ENCODE measurements at regions not wholly inside any gene's neighbourhood (a gene's known extent, or its start where the extent isn't known, plus 50 kb on each side); places are given as distances from the start of the nearest gene placed in this dataset.
"Not testable (repeated sequence)": the region's sequence is repeated elsewhere in the genome, so short reads cannot be mapped to it uniquely, and the experiment has no call there.

- peak; percentile 88 for DNase-seq
These were observed 115.6 kb upstream of the METAP2 start for GRCh38 chr12:95358111-95359083.

DNA sequence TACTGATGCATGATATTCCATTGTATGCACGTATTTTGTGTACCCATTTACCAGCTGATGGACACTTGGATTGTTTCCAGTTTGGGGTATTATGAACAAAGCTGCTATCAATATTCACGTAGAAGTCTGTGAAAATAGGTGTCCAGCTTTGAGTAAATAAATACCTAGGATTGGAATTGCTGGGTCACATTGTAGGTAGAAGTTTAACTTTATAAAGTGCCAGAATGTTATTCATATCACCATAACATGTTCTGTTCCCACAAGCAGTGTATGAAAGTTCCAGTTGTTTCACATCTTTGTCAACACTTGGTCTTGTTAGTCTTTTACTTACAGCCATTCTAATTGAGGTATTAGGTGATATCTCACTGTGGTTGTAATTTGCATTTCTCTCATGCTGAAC is 108.0 kb upstream of the METAP2 start:
- DNase-seq = no peak

DNA sequence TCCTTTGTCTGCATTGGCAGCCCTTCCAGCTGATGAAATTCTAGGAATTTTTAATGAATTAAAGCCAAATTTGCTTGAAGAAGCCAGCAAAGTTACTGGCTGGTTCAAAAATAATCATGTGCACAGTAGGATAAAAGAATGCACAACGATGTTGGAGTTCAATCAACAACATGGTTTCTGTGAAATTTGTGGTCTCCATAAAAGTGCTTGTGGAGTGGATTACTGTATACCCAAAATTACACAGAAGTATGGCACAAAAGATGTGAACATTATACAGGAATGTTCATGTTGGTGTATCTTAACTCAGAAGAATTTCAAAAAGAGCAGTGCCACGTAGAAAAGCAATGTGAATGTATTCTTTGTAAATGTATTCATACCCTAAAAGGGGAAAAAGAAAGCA is 105.0 kb upstream of the METAP2 start:
- no peak for DNase-seq

DNA sequence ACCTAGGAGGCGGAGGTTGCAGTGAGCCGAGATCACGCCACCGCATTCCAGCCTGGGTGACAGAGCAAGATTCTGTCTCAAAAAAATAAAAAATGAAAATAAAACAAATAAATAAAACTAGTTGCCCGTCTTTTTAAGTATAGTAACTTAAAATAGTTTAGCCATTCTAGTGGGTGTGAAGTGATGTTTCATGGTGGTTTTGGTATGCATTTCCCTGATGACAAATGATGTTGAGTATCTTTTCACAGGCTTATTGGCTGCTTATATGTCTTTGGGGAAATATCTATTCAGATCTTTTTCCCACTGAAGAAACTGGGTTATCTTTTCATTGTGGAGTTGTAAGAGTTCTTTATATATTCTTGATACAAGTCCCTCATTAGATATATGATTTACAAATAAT is 102.4 kb upstream of the METAP2 start:
- DNase-seq = no peak

DNA sequence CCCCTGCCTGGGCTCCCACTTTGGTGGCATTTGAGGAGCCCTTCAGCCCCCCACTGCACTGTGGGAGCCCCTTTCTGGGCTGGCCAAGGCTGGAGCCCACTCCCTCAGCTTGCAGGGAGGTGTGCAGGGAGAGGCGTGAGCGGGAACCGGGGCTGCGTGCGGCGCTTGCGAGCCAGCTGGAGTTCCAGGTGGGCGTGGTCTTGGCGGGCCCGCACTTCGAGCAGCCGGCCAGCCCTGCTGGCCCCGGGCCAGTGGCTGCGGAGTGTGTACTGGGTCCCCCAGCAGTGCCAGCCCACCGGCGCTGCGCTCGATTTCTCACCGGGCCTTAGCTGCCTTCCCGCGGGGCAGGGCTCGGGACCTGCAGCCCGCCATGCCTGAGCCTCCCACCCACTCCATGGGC is 94.5 kb upstream of the METAP2 start:
- DNase-seq = not testable (repeated sequence)

DNA sequence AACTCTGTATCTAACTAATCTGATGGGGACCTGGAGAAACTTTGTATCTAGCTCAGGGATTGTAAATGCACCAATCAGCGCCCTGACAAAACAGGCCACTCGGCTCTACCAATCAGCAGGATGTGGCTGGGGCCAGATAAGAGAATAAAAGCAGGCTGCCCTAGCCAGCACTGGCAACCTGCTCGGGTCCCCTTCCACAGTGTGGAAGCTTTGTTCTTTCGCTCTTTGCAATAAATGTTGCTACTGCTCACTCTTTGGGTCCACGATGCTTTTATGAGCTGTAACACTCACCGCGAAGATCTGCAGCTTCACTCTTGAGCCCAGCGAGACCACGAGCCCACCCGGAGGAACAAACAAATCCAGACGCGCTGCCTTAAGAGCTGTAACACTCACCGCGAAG is 93.6 kb upstream of the METAP2 start:
- DNase-seq = not testable (repeated sequence)

DNA sequence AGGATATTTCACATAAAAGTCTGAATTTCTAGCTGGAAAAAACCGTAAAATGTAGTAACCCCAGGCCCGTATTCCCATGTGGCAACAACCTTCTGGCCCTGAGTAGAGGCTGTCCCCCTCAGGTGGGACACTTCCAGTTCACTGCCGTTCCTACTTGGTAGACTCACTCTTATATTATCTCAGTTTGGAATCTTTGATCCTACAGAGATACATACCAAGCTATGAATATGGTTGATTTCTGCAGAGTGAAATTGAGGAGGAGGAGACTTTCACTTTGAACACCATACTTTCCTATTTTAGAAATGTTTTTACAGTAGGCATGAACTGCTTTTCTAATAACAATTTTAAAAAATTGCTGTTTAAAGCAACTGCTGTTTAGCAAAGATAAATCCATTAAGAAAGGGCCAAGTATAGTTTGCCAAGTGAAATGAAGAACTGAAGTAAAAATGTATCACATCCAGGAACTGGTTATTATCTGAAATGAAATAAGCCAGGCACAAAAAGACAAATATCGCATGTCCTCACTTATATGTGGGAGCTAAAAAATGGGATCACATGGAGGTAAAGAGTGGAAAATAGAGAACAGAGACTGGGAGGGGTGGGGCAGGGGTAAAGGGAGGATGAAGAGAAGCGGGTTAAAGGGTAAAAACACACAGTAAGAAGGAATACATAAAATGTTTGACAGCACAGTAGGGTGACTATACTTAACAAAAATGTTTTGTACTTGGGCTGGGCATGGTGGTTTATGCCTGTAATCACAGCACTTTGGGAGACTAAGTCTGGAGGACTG is 92.8 kb upstream of the METAP2 start:
- no peak for DNase-seq

GRCh38 chr12:95383920-95384319 is 90.0 kb upstream of the METAP2 start:
- not testable (repeated sequence) for DNase-seq

DNA sequence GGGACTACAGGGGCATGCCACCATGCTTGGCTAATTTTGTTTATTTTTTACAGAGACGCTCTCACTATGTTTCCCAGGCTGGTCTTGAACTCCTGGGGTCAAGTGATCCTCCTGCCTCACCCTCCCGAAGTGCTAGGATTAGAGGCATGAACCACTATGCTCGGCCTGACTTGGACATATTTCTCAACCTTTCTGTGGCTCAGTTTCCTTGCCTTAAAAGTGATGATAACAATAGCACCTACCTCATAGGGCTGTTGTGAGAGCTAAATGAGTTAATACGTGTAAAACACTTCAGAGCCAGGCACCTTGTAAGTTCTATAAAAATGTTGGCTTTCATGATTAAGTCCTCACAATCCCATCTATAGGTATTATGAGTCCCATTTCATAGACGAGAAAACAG is 89.2 kb upstream of the METAP2 start:
- no peak for DNase-seq

GRCh38 chr12:95385246-95386035 is 88.5 kb upstream of the METAP2 start:
- DNase-seq = no peak

DNA sequence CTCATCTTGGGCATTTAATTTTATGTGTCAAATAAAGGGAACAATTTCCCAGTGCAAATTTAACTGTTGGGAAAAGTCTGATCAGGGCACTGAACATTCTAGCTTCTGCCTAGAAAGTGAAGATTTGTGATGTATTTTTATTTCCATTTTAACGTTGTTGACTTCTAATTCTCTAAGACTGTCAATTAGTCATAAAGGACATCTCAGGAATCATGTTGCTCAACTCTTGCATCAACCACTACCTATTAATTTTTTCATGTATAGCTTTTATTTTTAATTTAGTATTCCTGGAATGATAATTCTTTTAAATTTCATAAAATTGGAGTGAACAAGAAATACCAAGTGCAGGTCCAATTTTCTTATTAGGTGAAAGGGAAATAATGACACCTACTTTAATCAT is 87.9 kb upstream of the METAP2 start:
- DNase-seq = no peak

DNA sequence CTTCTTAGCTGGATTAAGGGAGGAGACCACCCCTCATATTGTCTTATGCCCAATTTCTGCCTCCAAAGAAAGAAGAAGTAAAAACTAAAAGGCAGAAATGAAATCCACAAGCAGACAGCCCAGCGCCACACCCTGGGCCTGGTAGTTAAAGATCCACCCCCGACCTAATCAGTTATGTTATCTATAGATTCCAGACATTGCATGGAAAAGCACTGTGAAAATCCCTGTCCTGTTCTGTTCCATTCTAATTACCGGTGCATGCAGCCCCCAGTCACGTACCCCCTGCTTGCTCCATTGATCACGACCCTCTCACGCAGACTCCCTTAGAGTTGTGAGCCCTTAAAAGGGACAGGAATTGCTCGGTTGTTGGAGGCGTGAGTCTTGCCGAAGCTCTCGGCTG is 85.7 kb upstream of the METAP2 start:
- not testable (repeated sequence) for DNase-seq

GRCh38 chr12:95390192-95390591 is 83.8 kb upstream of the METAP2 start:
- no peak for DNase-seq

GRCh38 chr12:95390932-95391331 is 83.0 kb upstream of the METAP2 start:
- DNase-seq = no peak

GRCh38 chr12:95393191-95393790 is 80.7 kb upstream of the METAP2 start:
- DNase-seq = no peak

- no peak for DNase-seq
These were observed 78.3 kb upstream of the METAP2 start for GRCh38 chr12:95395696-95396095.

GRCh38 chr12:95396849-95397468 is 77.0 kb upstream of the METAP2 start:
- no peak for DNase-seq

DNA sequence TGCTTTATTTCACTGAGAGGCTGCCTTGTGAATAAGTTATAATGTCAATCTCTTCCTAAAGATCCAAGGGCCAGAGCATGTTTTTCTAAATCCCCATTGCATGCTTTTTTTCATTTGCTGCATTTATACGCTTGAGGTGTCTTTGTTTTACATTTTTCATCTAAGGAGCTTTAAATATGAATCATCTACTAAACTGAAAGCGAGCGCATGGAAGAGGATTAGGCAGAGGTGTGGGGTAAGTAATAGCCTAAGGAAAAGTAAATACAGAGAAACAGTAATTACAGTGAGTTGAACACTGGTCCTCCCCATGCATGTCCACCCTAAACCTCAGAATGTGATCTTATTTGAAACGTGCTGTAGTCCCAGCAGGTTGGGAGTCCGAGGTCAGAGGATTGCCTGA is 76.4 kb upstream of the METAP2 start:
- DNase-seq = no peak

DNA sequence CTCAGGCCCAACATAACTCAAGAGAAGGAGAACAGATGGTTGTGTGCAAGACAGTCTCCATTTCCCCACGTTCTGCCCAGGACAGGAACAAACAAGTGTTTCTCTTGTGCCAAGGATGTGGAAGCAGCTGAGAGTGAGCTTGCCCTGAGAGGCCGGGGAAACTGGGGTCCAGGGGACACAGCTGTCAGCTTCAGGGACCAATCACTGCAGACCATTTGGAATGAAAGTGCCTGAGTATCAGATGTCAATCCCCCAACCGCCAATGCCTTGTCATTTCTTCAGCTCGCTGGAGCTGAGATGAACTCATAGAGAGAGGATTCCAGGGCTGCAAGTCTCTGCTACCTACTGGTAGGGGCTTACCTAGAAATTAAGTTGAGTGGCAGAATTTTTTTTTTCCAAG is 71.9 kb upstream of the METAP2 start:
- no peak for DNase-seq

- DNase-seq = no peak
These were observed 65.8 kb upstream of the METAP2 start for GRCh38 chr12:95408201-95408600.

DNA sequence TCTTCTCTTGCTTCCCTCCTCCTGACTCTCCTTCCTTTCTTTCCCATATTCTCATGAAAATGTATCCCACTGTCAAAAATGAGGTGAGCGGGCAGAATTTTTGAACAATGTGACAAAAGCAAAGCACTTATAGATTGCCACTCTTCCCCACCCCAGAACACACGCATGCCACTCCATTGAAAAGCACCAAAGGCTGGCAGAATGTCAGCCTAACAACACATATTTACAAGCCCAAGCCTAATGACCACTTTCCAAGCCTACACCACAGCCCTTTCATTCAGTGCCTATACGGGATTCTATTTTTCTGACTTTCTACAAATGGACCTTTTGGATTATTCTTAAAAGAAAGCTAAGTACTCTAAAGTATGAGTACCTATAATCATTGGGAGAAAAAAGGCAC is 62.9 kb upstream of the METAP2 start:
- DNase-seq = no peak

GRCh38 chr12:95411466-95411865 is 62.5 kb upstream of the METAP2 start:
- no peak for DNase-seq
